ENCODE measurements at regions not wholly inside any gene's neighbourhood (a gene's known extent, or its start where the extent isn't known, plus 50 kb on each side); places are given as distances from the start of the nearest gene placed in this dataset.

GRCh38 chr7:85664341-85664740 lies 477.5 kb upstream of the SEMA3D start:
- DNase-seq (ENCODE audit: low spot score): no peak

- no peak for DNase-seq (ENCODE audit: low spot score)
Measured at GRCh38 chr7:85659364-85659763, 472.5 kb upstream of the SEMA3D start.

DNA sequence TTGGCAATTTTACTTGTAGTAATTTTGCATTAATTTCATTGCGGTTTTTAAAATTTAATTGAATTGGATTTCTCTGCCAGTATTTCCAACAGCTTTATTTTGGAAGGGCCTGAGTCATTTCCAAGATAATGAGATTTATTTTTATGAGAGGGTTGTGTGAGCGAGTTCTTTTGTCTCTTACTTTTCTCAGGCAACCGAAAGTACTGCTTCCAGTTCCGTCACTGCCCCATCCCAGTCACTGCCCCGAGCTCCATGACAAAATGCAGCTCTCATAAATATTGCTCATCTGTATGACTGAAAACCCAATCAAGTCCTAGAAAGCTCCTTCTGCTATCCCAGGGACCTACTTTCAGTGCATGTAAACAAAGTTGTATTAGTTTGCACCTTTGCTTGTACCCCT lies 468.4 kb upstream of the SEMA3D start:
- DNase-seq (ENCODE audit: low spot score): no peak

GRCh38 chr7:85644272-85644671 lies 457.4 kb upstream of the SEMA3D start:
- DNase-seq (ENCODE audit: low spot score): no peak

- DNase-seq (ENCODE audit: low spot score): no peak
Measured at GRCh38 chr7:85641331-85641730, 454.5 kb upstream of the SEMA3D start.

DNA sequence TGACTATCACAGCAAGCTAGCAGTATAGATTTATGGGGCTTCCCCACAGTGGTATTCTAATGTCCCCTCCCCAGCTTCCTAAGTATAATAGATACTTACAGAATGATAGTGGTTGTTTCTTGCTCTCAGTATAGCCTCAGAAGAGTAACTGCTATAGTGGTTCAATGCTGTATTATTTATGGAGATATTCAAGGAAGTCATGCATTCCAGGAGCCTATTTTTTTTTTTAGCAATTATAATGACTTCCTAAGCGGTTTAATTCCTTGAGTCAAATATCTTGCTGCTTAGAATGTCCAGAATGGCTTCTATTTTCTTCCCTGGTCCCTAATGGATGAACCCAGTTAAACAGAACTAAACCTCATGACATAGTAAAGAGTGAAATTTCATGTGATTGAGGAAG lies 451.5 kb upstream of the SEMA3D start:
- no peak for DNase-seq (ENCODE audit: low spot score)

- DNase-seq (ENCODE audit: low spot score): no peak
Measured at GRCh38 chr7:85634951-85635350, 448.1 kb upstream of the SEMA3D start.

DNA sequence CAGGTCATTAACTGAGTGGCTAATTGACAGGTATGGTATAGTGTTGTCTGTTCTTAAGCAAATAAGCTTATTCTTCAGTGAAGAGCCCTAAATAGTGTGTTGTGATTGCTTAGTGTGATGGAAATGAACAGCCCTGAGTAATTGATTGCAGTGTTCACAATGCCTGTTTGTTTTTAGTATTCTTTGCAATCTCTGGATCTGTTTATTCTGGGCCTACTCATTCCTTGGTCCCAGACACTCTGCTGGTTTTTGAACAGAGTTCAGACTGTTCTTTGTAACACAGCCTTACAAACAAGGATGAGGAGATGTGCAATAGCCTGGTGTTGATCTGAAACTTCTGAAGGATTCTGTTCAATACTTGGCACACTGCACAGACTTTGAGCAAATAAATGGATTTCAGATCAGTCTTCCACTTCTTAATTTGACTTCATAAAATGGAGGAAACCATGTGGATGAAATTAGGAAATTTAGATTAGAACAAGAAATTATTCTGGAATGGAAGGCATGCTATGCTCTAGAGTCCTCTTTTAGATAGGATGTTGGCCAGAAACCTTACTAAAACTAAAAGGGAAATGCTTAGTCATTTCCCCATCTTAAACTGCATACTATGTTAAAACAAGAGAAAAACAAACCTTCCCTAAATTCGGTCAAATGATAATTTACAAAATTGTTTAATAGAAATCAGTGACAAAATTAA lies 444.2 kb upstream of the SEMA3D start:
- DNase-seq (ENCODE audit: low spot score): no peak

DNA sequence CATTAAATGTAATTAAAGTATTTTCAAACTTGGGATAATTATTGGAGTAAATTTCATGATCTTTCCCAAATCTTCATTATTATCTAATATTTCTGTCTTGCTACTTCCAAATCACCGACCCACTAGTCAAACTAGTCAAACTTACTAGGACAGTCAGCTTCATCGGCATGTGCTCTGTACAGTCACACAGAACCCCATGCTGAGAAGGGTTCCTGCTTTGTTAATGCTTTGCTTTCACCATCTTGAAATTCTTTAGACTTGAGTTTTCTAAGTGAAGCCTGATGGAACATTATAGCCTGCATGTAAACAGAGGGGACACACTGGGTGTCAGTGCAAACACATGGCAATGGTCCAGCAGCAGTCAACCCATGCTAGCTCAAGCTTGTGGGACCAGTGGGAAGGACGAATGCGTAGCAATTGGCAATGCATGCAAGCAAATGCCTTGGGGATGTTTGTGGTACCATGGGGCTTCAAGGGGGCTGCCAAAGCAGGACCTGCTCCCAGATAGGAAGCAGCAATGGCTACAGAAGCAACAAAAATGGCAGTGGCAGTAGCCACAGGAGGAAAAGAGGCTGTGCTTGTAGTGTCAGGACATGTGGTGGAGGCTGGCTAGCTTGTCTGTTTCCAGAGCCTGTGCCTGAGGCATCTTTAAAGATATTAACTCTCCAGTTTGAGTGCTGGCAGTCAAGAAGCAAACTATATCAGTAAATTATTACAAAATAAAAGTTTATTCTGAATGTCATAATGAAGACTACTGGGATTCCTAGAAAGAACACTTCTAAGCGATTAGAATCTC lies 441.1 kb upstream of the SEMA3D start:
- DNase-seq (ENCODE audit: low spot score): no peak

- DNase-seq (ENCODE audit: low spot score): no peak
Measured at GRCh38 chr7:85622059-85622458, 435.2 kb upstream of the SEMA3D start.

- no peak for DNase-seq (ENCODE audit: low spot score)
Measured at GRCh38 chr7:85620936-85621685, 434.3 kb upstream of the SEMA3D start.

DNA sequence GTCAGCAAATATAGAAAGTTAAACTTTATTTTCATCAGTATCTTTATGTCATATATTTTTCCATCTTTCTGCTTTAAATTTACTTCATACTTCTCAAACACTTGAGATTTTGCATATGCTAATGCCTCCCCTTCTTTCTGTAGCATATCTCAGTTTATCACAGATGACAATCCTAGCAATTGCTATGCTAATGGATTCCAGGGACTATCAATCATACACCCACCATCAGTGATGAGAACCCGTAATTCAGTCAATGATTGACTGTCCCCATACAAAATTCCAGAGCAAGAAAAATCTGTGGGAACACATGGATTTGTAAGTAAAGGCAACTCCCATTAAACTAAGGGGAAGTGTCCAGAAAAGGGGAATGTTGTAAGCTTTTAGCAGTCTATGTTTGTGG lies 432.4 kb upstream of the SEMA3D start:
- no peak for DNase-seq (ENCODE audit: low spot score)

- no peak for DNase-seq (ENCODE audit: low spot score)
Measured at GRCh38 chr7:85614684-85615083, 427.8 kb upstream of the SEMA3D start.

DNA sequence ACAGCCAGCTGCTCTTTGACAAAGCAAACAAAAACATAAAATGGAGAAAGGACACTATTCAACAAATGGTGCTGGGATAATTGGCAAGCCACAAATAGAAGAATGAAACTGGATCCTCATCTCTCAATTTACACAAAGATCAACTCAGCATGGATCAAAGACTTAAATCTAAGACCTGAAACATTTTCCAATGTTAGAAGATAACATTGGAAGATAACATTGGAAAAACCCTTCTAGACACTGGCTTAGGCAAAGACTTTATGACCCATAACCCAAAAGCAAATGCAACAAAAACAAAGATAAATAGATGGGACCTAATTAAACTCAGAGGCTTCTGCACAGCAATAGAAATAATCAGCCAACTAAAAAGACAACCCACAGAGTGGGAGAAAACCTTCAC lies 425.7 kb upstream of the SEMA3D start:
- no peak for DNase-seq (ENCODE audit: low spot score)

DNA sequence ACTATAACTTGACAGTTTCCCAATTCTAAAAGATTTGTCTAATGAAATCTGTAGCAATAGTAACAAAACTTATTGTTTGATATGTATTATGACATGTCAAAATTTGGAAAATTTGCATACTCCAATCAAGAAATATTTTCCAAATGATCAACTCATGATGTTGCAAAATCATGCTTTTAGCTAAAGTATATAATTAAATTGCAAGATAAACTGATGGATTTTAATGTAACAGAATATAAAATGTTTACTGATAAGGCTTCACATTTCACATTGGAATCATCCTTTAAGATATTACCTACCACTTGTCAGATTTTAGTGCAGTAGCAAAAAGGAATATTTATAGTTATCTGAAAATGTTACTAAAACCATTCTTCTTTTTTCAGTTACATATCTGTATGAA lies 421.9 kb upstream of the SEMA3D start:
- DNase-seq (ENCODE audit: low spot score): no peak

DNA sequence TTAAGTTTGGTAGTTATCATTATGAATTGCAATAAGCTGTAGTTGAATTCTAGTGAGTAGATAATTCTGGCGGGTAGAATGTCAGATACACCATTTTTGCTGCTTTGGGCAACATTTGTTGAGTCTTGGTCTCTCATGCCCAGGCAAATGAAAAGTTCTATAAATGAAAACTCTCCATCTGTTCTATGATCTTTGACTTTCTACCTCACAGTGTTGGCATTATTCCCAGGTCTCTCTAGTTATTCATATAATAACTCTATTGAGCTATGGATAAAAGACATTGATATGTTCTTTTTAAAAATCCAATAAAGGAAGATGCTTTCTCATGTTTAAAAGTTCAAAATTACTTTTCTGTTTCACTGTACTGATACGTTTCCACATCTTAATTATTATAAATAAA lies 415.3 kb upstream of the SEMA3D start:
- no peak for DNase-seq (ENCODE audit: low spot score)

GRCh38 chr7:85600395-85600794 lies 413.5 kb upstream of the SEMA3D start:
- DNase-seq (ENCODE audit: low spot score): no peak

DNA sequence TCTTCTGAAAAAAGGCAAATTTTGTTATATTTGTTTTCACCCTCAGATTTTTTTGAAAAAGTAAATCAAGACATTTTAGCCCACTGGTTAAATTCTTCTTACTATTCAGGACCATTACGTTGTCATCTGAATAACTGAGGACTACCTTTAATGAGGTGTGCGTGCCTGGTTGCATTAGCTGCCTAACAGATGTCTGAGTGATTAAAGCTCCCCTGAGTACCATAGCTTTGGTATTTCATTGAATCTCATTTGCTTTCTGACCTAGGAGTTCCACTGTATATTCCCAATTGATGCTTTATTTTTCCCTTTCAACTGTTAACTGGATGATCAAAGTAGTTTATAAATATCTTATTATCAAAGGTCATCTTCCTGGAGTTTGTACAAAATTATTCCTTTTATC lies 410.0 kb upstream of the SEMA3D start:
- DNase-seq (ENCODE audit: low spot score): no peak

DNA sequence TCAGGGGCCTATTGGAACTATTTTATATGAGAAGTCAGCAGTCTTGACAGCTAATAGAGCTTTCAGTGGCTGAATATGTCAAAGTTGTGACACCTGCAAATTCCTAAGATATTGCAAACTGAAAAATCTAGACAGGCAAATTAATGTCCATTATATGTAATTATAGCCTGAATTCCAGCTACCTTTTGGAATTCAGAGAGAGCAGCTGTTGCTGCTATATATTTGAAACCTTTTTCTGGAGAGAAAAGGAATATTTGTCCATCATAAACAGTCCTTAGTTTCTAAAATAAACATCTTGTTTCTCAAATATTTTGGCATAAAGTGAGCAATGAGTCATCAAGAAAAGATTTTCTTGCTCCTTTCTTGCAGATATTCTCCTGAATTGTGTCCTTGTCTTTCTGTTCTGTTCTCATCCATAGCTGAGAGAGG lies 408.9 kb upstream of the SEMA3D start:
- no peak for DNase-seq (ENCODE audit: low spot score)

- DNase-seq (ENCODE audit: low spot score): no peak
Measured at GRCh38 chr7:85593355-85593754, 406.5 kb upstream of the SEMA3D start.

DNA sequence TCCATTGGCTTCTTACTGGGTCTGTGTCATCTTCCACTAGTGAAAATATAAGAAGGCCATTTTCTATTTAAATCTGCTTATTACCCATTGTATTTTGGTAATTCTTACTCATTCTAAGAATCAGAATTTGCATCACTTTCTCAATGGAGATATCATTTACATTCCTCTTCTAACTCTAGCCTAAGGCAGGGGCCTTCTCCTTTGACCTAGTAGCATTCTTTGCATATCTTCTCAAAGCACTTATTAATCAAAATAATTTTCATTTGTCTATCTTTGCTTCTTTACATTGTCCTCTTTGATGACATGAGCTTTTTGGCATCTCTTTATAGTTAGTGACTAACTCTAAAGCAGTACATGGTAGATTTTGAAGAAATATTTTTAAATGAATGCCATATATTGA lies 400.9 kb upstream of the SEMA3D start:
- no peak for DNase-seq (ENCODE audit: low spot score)

- DNase-seq (ENCODE audit: low spot score): no peak
Measured at GRCh38 chr7:85586091-85586490, 399.2 kb upstream of the SEMA3D start.
